Activated CD8-positive, alpha-beta T cell treated with anti-CD3 and anti-CD28 coated beads, Interleukin-2, amount 10 ng/mL, durations not matched to agents 7 days and 5 days (primary cell): ENCODE measurements at regions not wholly inside any gene's neighbourhood (a gene's known extent, or its start where the extent isn't known, plus 50 kb on each side); places are given as distances from the start of the nearest gene placed in this dataset.

Experiments used
- ATAC-seq: fragments of 150-1000 bp; cut with Tn5 transposase; one replicate; pipeline ENCODE4 v1.10.0; 2021; ENCODE audit warnings: moderate library complexity
- CTCF ChIA-PET: fragments of 350-600 bp; sonication (Branson Sonifier 250); formaldehyde crosslinking; loops from one replicate; lab custom pipeline; 2021; ENCODE audit warnings: antibody characterized with exemption; lab: Charles Lee
- POLR2A ChIA-PET: fragments of 350-600 bp; sonication (Branson Sonifier 250); formaldehyde crosslinking; loops from one replicate; lab custom pipeline; 2021; ENCODE audit warnings: antibody characterized with exemption; lab: Charles Lee
- DNase-seq: peaks from one replicate; pipeline ENCODE4 v3.0.0-alpha.2; 2020
- H3K27ac Mint-ChIP-seq: one replicate; pipeline ENCODE4 v1.8.0; 2021; ENCODE audit warnings: mild to moderate bottlenecking, mixed read lengths
- H3K27me3 Mint-ChIP-seq: one replicate; pipeline ENCODE4 v1.8.0; 2021; ENCODE audit warnings: low read depth, mixed read lengths
- H3K36me3 Mint-ChIP-seq: one replicate; pipeline ENCODE4 v1.8.0; 2021; ENCODE audit warnings: low read depth, mixed read lengths
- H3K4me1 Mint-ChIP-seq: one replicate; pipeline ENCODE4 v1.8.0; 2021; ENCODE audit warnings: low read depth, mixed read lengths
- H3K4me3 Mint-ChIP-seq: one replicate; pipeline ENCODE4 v1.8.0; 2021; ENCODE audit warnings: mild to moderate bottlenecking, mixed read lengths
- H3K9me3 Mint-ChIP-seq: one replicate; pipeline ENCODE4 v1.8.0; 2022; ENCODE audit warnings: mixed read lengths; ENCODE audit not compliant: insufficient read depth

DNA sequence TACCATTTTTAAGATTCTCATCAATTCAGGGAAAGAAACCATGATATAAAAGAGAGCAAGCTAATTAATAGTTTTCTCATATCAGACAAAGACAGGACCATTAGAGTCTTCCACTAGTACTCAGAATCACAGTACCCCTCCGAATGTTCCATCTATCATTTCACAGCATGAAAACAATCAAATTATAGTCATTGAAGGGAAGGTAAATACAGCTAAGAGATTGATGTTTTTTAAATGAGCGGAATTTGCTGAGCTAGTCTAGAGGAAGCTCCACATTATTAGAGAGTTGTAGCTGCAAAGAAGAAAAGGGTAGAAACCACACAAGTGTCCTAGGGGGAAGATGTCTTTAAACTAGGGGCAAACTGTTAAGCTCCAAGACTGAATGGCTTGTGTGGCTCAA is 808.9 kb downstream of the CDH11 start:
- Mint-ChIP-seq H3K4me1 (no peaks in the 10 kb centered on the region), H3K4me3 (no peak overlapping the region), H3K27me3 (no peaks in the 10 kb centered on the region), H3K9me3 (peaks cover 21% of the 10 kb centered on the region), H3K27ac (no peak overlapping the region), H3K36me3 (no peaks in the 10 kb centered on the region)
- ChIA-PET CTCF (no interaction called here), POLR2A (no interaction called here)
- no peak for DNase-seq
- ATAC-seq = no peak

DNA sequence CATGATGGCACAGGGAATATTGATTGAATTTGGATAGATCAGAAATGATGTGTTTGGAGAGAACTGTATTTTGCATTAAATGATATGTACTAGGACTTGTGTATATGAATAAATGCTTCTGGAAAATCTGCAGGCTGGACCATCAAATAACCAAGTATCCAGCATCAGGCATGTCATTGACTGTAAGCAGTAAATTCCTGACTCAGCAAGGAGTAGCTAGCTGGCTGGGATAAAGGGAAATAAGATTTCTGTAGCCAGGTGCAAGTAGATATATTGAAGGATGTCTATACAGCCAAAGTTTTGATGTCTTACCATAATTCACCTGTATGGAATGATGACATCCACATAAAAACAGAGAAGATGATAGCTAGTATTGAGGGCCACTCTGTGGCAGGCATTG is 809.6 kb downstream of the CDH11 start:
- no peaks in the 10 kb centered on the region for H3K27me3 Mint-ChIP-seq
- no peak overlapping the region for H3K27ac Mint-ChIP-seq
- ATAC-seq (no peak), DNase-seq (no peak)
- ChIA-PET CTCF (no interaction called here), POLR2A (no interaction called here)
- no peaks in the 10 kb centered on the region for H3K4me1 Mint-ChIP-seq
- H3K4me3 Mint-ChIP-seq = no peak overlapping the region
- no peaks in the 10 kb centered on the region for H3K36me3 Mint-ChIP-seq
- H3K9me3 Mint-ChIP-seq = peaks cover 21% of the 10 kb centered on the region

DNA sequence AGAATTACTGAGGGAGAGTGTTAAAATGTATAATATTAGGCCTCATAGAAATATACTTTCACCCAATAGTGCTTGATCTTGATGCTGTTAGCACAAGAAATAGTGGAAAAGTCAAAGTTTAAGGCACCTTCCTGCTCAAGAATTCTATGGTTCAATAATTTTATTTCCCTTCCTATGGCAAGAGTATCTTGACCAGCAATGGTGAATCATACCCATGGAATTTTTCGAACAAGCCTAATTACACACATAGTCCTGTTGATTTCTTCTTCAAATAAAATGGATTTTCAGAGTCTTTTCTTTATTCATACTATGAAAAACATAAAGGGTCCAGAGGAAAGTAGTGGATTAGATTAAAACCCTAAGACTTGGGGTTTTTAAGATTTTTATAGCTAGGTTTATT is 810.6 kb downstream of the CDH11 start:
- H3K27ac Mint-ChIP-seq = no peak overlapping the region
- CTCF ChIA-PET = no interaction called here
- H3K4me1 Mint-ChIP-seq = no peaks in the 10 kb centered on the region
- no peak for DNase-seq
- H3K4me3 Mint-ChIP-seq = no peak overlapping the region
- no peaks in the 10 kb centered on the region for H3K36me3 Mint-ChIP-seq
- H3K27me3 Mint-ChIP-seq = no peaks in the 10 kb centered on the region
- peaks cover 18% of the 10 kb centered on the region for H3K9me3 Mint-ChIP-seq
- POLR2A ChIA-PET = no interaction called here
- ATAC-seq = no peak

DNA sequence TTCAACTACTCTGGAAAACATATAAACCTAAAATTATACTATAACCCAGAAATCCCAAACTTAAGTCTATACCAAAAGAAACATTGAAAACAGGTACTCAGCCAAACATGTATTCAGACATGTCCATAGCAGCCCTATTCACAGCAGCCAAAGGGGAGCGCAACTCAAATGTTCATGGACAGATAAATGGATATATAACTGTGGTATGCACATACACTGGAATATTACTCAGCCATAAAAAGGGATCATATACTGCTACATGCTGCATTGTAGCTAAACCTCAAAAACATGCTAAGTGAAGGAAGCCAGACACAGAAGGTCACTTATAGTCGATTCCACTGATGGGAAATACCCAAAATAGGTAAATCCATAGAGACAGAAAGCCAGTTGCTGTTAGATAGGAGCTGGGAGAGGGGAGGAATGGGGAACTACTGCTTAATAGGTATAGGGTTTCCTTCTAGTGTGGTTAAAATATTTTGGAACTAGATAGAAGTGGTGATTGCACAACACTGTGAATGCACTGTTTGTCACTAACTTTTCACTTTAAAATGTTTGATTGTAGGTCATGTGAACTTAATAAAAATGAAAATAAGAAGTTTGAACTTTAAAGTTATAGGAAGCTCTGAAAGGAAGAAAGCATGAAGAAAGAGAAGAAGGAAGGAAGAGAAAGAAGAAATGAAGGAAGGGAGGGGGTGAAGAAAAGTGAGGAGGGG is 812.3 kb downstream of the CDH11 start:
- Mint-ChIP-seq H3K9me3 (peaks cover 17% of the 10 kb centered on the region), H3K36me3 (no peaks in the 10 kb centered on the region), H3K27me3 (no peaks in the 10 kb centered on the region), H3K4me3 (no peak overlapping the region), H3K27ac (no peak overlapping the region), H3K4me1 (no peaks in the 10 kb centered on the region)
- ChIA-PET CTCF (no interaction called here), POLR2A (no interaction called here)
- ATAC-seq (no peak), DNase-seq (no peak)

DNA sequence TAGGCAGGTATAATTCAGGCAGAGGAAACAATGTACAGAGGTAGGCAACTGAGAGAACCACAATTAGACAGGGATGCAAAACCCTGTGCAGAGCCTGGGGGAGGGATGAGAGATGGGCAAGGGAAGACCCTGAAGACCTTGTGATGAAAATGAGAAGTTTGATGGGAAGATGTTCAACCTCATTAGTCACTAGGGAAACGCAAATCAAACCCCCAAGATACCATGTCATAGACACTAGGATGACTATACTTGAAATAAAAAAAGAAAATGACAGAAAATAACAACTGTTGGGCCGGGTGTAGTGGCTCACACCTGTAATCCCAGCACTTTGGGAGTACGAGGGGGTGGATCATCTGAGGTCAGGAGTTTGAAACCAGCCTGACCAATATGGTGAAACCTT is 813.1 kb downstream of the CDH11 start:
- no peak for ATAC-seq
- no peak overlapping the region for H3K4me3 Mint-ChIP-seq
- POLR2A ChIA-PET = no interaction called here
- H3K4me1 Mint-ChIP-seq = no peaks in the 10 kb centered on the region
- no peak for DNase-seq
- no peaks in the 10 kb centered on the region for H3K36me3 Mint-ChIP-seq
- CTCF ChIA-PET = no interaction called here
- peaks cover 23% of the 10 kb centered on the region for H3K9me3 Mint-ChIP-seq
- H3K27ac Mint-ChIP-seq = no peak overlapping the region
- no peaks in the 10 kb centered on the region for H3K27me3 Mint-ChIP-seq

DNA sequence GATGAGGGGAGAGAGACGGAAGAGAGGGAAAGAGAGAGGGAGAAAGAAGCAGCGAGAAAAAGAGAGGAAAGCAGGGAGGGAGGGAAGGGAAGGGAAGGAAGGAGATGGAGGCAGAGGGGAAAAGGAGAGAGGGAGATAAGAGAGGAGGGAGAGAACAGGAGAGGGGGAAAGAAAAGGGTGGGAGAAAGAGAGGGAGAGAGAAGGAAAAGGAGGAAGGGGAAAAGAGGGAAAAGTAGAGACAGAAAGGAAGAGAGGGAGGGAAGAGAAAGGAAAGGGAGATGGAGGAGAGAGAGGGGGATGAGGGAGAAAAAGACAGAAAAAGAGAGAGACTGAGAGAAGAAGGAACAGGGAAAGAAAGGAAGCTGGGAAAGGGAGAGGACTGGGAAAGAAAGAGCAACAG is 814.4 kb downstream of the CDH11 start:
- H3K27me3 Mint-ChIP-seq = no peaks in the 10 kb centered on the region
- CTCF ChIA-PET = no interaction called here
- no peaks in the 10 kb centered on the region for H3K4me1 Mint-ChIP-seq
- POLR2A ChIA-PET = no interaction called here
- H3K36me3 Mint-ChIP-seq = no peaks in the 10 kb centered on the region
- H3K27ac Mint-ChIP-seq = no peak overlapping the region
- H3K4me3 Mint-ChIP-seq = no peak overlapping the region
- ATAC-seq (no peak), DNase-seq (no peak)
- peaks cover 30% of the 10 kb centered on the region for H3K9me3 Mint-ChIP-seq

DNA sequence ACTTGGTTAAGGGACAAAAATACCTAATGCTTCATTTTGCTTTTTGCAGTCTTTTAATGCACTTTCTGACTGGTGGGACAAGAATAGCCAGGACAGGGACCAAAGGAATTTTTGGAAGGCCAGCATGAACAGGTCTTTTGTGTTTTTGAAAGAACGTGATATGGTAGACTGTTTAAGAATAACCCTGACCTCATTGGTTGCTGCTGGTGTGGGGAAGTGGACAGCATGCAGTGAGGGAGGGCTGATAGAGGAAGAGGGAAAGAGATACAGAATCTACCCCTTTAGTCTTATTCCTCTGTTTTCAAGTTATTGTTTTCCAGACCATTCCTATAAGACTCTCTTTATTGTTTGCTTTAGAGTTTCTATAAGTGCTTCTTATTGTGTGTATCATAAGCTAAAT is 816.2 kb downstream of the CDH11 start:
- ChIA-PET CTCF (no interaction called here), POLR2A (no interaction called here)
- Mint-ChIP-seq H3K4me3 (no peak overlapping the region), H3K27me3 (no peaks in the 10 kb centered on the region), H3K27ac (no peak overlapping the region), H3K36me3 (no peaks in the 10 kb centered on the region), H3K9me3 (peaks cover 30% of the 10 kb centered on the region), H3K4me1 (no peaks in the 10 kb centered on the region)
- no peak for ATAC-seq
- no peak for DNase-seq

DNA sequence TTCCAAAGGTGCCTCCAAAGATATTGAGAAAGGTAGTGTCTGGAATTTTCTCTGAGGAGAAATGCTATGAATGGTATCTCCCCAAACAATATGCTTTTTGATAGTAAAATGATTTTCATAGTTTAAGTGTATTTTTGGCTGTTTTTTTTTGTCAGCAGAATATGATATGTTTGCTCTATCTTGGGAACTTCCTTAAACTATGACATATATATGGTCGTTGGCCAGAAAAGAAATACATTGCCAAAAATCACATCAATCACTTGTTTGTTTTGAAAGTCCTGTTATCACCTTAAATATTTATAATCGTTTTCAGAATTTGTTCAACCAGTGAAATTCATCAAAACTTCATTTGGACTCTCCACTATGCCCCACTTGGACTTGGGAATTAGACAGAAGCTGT is 816.9 kb downstream of the CDH11 start:
- Mint-ChIP-seq H3K9me3 (peaks cover 27% of the 10 kb centered on the region), H3K27me3 (no peaks in the 10 kb centered on the region), H3K36me3 (no peaks in the 10 kb centered on the region), H3K4me3 (no peak overlapping the region), H3K27ac (no peak overlapping the region), H3K4me1 (no peaks in the 10 kb centered on the region)
- ChIA-PET CTCF (no interaction called here), POLR2A (no interaction called here)
- DNase-seq = no peak
- no peak for ATAC-seq

DNA sequence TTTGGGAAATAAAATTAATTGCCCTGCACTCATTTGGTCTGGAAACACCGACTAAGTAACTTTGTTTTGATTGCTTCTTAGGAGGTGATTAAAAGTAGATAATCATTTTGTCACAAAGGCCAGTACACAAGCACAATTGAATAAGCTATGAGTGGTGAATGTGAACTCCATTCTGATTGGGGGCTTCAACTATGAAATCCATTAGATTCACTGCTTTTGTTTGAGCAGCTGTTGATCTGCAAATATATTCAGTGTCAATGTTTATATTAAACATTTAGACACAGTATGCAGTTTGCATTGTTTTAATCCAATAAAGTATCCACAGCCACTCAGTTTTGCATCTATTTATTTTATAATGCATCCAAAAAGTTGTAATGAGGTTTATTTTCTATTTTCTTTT is 817.5 kb downstream of the CDH11 start:
- H3K27me3 Mint-ChIP-seq = no peaks in the 10 kb centered on the region
- peaks cover 27% of the 10 kb centered on the region for H3K9me3 Mint-ChIP-seq
- ChIA-PET CTCF (no interaction called here), POLR2A (no interaction called here)
- no peak overlapping the region for H3K27ac Mint-ChIP-seq
- no peaks in the 10 kb centered on the region for H3K4me1 Mint-ChIP-seq
- no peak for ATAC-seq
- no peak overlapping the region for H3K4me3 Mint-ChIP-seq
- DNase-seq = no peak
- no peaks in the 10 kb centered on the region for H3K36me3 Mint-ChIP-seq

DNA sequence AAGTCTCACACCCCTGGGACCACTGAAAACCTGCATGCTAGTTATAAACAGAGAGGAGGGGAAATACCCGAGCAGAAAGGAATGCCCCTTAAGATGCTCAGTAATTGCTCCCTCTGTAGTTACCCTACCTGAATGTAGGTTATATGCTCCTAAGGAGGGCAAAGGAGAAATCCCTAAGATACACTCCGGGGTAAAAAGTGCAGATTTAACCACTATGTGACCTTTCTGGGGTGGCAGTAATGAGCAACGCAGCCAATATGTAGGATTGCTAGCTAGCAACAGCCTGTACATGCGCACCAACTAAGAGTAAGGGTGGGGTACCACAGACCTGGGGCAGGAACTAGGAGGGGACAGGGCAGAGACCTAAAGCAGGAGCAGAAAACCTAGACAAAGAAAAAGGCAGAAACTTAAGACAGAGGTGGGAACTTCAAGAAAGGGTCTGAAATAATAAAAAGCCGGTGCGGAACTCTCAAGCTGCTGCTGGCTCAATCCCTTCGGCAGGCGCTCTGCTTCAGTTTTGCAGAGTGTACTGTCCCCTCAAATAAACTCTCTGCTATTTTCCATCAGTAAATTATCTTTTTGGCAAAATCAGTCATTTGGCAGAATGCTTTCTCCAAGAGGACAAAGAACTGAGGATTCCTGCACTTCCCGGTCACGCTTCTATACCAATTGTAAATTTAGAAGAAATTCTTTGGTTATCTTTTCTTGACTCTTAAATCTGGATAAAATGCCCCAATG is 823.8 kb downstream of the CDH11 start:
- Mint-ChIP-seq H3K36me3 (no peaks in the 10 kb centered on the region), H3K4me1 (no peaks in the 10 kb centered on the region), H3K27ac (no peak overlapping the region), H3K27me3 (no peaks in the 10 kb centered on the region), H3K4me3 (no peak overlapping the region), H3K9me3 (peaks cover 3% of the 10 kb centered on the region)
- DNase-seq (no peak), ATAC-seq (no peak)
- POLR2A ChIA-PET = no interaction called here
- CTCF ChIA-PET = no interaction called here

DNA sequence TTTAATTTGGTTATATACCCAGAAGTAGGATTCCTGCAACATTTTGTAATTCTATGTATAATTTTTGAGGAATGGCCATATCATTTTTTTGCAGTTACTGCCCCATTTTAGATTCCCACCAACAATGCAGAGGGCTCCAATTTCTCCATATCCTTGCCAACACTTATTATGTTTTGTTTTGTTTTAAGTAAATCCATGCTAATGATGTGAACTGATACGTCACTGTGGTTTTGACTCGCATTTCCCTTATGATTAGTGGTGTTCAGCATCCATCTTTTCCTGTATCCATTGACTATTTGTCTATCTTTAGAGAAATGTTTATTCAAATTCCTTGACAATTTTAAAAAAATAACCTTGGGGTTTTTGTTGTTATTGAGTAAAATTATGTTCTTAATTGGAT is 826.4 kb downstream of the CDH11 start:
- Mint-ChIP-seq H3K27me3 (no peaks in the 10 kb centered on the region), H3K4me1 (no peaks in the 10 kb centered on the region), H3K9me3 (peaks cover 5% of the 10 kb centered on the region), H3K27ac (no peak overlapping the region), H3K36me3 (no peaks in the 10 kb centered on the region), H3K4me3 (no peak overlapping the region)
- DNase-seq = no peak
- ChIA-PET POLR2A (no interaction called here), CTCF (no interaction called here)
- no peak for ATAC-seq

DNA sequence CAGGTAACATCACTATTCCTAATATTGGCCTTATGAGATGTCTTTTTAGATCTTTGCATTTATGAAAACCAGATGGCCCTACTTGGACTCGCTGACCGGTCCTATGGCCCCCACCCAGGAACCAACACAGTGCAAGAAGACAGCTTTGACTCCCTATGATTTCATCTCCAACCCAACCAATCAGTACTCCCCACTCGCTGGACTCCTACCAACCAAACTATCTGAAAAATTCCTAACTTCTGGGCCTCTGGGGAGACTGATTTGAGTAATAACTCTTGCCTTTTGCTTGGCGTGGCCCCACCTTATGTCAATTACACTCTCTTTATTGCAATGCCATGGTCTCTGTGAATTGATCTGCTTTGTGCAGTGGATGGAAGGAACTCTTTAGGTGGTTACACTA is 828.9 kb downstream of the CDH11 start:
- Mint-ChIP-seq H3K27me3 (no peaks in the 10 kb centered on the region), H3K36me3 (no peaks in the 10 kb centered on the region), H3K9me3 (peaks cover 5% of the 10 kb centered on the region), H3K4me3 (no peak overlapping the region), H3K4me1 (no peaks in the 10 kb centered on the region), H3K27ac (no peak overlapping the region)
- ChIA-PET CTCF (no interaction called here), POLR2A (no interaction called here)
- DNase-seq = no peak
- no peak for ATAC-seq
